ENCODE measurements at regions not wholly inside any gene's neighbourhood (a gene's known extent, or its start where the extent isn't known, plus 50 kb on each side); places are given as distances from the start of the nearest gene placed in this dataset.
"Not testable (repeated sequence)": the region's sequence is repeated elsewhere in the genome, so short reads cannot be mapped to it uniquely, and the experiment has no call there.

- no peak for DNase-seq (ENCODE audit: low spot score in 2 of 2, unreplicated experiment in 2 of 2)
- Mint-ChIP-seq H3K4me1 (peaks cover 4% of the 10 kb centered on the region), H3K9me3 (peaks cover 13% of the 10 kb centered on the region), H3K36me3 (no peaks in the 10 kb centered on the region), H3K27ac (no peak overlapping the region), H3K27me3 (ENCODE audit: low read depth) (peaks cover 3% of the 10 kb centered on the region), H3K4me3 (no peak overlapping the region)
- TF ChIP-seq CTCF (IDR thresholded peaks at IDR 0.05; ENCODE audit: unreplicated experiment): no peak
Measured at GRCh38 chr12:102317155-102317554, 119.5 kb upstream of the PMCH start.

GRCh38 chr12:102316723-102317122 is 119.1 kb upstream of the PMCH start:
- Mint-ChIP-seq H3K27ac (no peak overlapping the region), H3K9me3 (peaks cover 10% of the 10 kb centered on the region), H3K4me3 (no peak overlapping the region), H3K27me3 (ENCODE audit: low read depth) (peaks cover 3% of the 10 kb centered on the region), H3K4me1 (peaks cover 4% of the 10 kb centered on the region), H3K36me3 (no peaks in the 10 kb centered on the region)
- no peak for DNase-seq (ENCODE audit: low spot score in 2 of 2, unreplicated experiment in 2 of 2)
- no peak for TF ChIP-seq CTCF (IDR thresholded peaks at IDR 0.05; ENCODE audit: unreplicated experiment)

GRCh38 chr12:102314821-102315220 is 117.2 kb upstream of the PMCH start:
- H3K9me3 Mint-ChIP-seq: peaks cover 3% of the 10 kb centered on the region
- no peaks in the 10 kb centered on the region for H3K36me3 Mint-ChIP-seq
- no peak for TF ChIP-seq CTCF (IDR thresholded peaks at IDR 0.05; ENCODE audit: unreplicated experiment)
- no peak for DNase-seq (ENCODE audit: low spot score in 2 of 2, unreplicated experiment in 2 of 2)
- H3K4me3 Mint-ChIP-seq: no peak overlapping the region
- no peak overlapping the region for H3K27ac Mint-ChIP-seq
- peaks cover 3% of the 10 kb centered on the region for H3K27me3 Mint-ChIP-seq (ENCODE audit: low read depth)
- H3K4me1 Mint-ChIP-seq: peaks cover 4% of the 10 kb centered on the region

GRCh38 chr12:102313116-102313971 is 115.7 kb upstream of the PMCH start:
- DNase-seq (ENCODE audit: low spot score in 2 of 2, unreplicated experiment in 2 of 2); H3K36me3 Mint-ChIP-seq; H3K27me3 Mint-ChIP-seq (ENCODE audit: low read depth); H3K9me3 Mint-ChIP-seq; H3K27ac Mint-ChIP-seq; H3K4me3 Mint-ChIP-seq; H3K4me1 Mint-ChIP-seq: not testable (repeated sequence)

GRCh38 chr12:102305486-102305885 is 107.9 kb upstream of the PMCH start:
- Mint-ChIP-seq H3K27ac (no peak overlapping the region), H3K36me3 (peaks cover 11% of the 10 kb centered on the region), H3K4me3 (no peak overlapping the region), H3K27me3 (ENCODE audit: low read depth) (no peaks in the 10 kb centered on the region), H3K9me3 (peaks cover 41% of the 10 kb centered on the region), H3K4me1 (no peaks in the 10 kb centered on the region)
- no peak for DNase-seq (ENCODE audit: low spot score in 2 of 2, unreplicated experiment in 2 of 2)
- no peak for TF ChIP-seq CTCF (IDR thresholded peaks at IDR 0.05; ENCODE audit: unreplicated experiment)

- Mint-ChIP-seq H3K36me3 (peaks cover 11% of the 10 kb centered on the region), H3K9me3 (peaks cover 45% of the 10 kb centered on the region)
- DNase-seq (ENCODE audit: low spot score in 2 of 2, unreplicated experiment in 2 of 2); H3K4me1 Mint-ChIP-seq; H3K4me3 Mint-ChIP-seq; H3K27me3 Mint-ChIP-seq (ENCODE audit: low read depth); H3K27ac Mint-ChIP-seq: not testable (repeated sequence)
Measured at GRCh38 chr12:102304667-102305066, 107.0 kb upstream of the PMCH start.

Measured in mesothelial cell of epicardium (in vitro differentiated cells).